ENCODE measurements at regions not wholly inside any gene's neighbourhood (a gene's known extent, or its start where the extent isn't known, plus 50 kb on each side); places are given as distances from the start of the nearest gene placed in this dataset.

DNA sequence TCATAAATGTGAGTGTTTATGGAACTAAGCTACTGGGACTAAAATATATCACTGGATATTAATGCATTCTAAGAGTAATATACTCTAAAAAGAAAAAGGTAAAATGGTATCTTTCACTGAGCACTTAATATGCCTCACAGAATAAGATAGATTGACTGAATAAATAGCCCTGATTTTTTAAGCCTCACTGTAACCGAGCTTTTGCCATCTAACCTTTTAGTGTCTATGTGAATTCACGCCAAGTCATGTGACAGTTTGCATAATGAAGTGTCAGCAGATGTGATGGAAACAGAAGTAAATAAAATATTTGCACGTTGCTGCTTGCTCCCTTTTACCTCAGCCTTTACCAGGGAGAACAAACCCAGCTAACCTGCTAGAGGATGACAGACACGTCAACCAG is 119.7 kb upstream of the NWD2 start:
- DNase-seq = no peak

- DNase-seq = no peak
These were observed 118.5 kb upstream of the NWD2 start for GRCh38 chr4:37126051-37126450.

DNA sequence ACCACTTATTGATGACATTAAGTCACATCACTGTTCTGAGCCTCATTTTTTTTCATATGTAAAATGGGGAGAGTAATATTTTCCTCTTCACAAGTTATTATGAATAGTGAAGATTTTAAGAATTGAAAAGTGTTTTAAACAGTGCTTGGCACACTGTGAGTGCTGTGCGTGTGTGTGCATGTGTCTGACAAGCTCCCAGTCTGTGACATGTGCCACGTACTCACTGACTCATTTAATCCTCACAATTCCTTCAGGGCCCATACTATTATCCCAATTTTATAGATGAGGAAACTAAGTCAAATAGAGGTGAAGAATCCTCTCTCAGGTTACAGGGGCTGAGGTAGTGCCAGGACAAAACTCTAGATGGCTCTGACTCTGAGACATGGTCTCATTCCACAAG is 114.1 kb upstream of the NWD2 start:
- DNase-seq = no peak

DNA sequence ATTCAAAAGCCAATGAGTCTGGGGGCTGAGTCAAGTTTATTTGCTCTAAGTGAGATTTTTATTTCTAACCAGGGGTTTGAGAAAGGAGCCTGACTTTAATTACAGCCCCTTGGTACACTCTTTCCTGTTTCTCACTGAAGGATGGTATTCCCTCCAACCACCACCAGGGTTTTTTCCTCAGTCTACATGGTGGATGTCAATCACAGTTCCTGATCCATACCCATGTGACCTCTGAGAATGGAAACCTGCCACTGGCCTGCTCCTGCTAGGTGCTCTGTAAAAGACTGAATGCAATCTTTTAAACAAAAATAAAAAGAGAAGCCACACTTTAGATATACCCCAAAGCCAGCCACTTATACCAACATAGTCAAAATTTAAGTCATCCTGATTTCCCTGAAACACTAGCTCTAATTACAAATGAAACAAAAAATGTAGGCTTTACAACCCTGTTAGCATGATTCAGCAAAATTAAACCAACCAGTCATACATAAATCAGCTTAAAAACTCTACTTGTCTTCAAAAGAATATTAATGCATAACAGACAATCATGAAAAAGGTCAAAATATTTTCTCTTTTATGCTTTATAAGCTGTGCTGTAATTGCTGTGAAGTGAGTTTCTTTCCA is 112.1 kb upstream of the NWD2 start:
- no peak for DNase-seq

DNA sequence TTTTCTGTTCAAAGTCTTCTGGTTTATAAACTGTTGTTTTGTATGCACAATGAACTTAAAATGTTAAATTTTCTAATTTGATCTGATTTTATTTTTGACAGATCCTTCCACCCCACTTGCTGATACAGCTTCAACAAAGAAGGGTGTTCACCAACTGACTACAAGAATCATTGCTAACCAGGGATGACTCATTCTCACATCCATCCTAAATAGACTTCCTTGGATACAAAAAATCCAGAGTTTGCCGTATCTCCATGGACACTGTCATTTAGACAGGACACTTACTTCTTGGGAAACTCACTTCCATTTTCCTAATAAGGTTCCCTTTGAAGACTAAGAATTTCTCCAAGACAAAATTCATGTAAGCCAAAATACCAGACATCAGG is 111.6 kb upstream of the NWD2 start:
- no peak for DNase-seq

- DNase-seq = no peak
These were observed 106.4 kb upstream of the NWD2 start for GRCh38 chr4:37138019-37138653.

DNA sequence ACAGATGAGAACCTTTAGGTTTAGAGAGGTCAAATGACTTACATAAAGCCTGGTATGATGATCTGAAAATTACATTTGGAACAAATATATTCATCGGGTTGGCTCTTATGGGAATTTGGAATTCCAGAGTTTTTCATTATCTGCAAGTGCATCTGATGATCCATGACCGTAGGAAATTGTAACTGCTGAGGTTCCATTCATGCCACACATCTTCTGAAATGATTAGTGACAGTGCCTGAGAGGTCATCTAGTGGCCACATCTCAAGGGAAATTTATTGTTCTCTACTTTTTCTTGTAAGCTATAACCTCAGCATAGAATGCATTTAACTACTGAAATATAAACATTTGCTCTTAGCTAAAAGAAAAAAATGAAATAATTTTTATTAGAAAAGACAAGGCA is 105.8 kb upstream of the NWD2 start:
- DNase-seq = no peak

DNA sequence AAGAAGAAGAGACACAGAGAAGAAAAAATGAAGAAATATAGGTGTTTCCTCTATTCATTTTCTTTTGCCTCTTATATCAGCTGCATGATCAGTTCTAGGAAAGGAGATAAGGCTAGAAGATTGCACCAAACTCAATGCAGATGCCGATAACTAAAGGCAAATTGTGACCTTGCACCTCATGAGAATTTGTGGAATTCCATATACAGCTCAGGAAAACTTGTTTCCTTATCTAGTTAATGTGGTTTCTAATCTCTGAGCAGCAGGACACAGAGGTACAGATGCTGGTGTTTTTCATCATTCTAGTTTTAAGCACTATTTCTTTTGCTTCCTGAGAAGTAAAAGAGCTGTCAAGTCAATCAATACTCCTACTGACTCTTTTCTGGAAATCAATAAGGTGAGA is 104.6 kb upstream of the NWD2 start:
- no peak for DNase-seq

DNA sequence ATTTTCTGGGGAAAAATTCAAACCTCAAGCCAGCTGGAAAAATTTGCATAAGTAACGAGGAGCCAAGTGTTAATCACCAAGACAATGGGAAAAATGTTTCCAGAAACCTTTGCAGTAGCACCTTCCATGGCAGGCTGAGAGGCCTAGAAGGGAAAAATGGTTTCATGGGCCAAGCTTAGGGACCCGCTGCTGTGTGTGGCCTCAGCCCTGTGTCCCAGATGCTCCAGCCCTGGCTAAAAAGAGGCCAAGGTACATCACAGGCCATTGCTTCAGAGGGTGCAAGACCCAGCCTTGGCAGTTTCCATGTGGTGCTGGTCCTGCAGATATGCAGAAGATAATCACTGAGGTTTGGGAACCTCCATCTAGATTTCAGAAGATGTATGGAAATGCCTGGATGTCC is 98.3 kb upstream of the NWD2 start:
- no peak for DNase-seq

DNA sequence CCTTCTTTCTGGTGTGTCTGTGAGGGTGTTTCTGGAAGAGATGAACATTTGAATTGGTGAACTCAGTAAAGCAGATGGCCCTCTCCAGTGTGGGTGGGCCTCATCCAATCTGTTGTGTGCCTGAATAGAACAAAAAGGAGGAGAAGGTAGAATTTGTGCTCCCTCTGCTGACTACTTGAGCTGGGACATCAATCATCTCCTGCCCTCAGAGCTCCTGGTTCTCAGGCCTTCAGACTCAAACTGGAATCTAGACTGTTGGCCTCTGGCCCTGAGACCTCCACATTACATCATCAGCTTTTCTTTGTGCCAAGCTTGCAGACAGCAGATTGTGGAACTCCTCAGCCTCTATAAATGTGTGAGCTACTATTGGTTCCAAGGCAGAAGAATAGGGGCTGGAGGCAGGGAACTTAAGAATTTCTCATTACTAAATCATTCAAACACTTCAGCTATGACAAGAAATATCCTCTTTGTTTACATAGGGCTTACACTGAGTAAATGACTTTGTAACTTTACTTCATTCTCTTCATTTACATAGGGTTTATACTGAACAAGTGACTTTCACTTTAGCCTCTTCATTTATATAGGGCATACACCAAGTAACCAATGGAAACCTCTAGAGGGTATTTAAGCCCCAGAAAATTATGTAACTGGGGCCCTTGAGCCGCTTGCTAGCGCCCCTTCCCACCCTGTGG is 86.9 kb upstream of the NWD2 start:
- DNase-seq = no peak

- DNase-seq = no peak
These were observed 83.9 kb upstream of the NWD2 start for GRCh38 chr4:37160653-37161052.

DNA sequence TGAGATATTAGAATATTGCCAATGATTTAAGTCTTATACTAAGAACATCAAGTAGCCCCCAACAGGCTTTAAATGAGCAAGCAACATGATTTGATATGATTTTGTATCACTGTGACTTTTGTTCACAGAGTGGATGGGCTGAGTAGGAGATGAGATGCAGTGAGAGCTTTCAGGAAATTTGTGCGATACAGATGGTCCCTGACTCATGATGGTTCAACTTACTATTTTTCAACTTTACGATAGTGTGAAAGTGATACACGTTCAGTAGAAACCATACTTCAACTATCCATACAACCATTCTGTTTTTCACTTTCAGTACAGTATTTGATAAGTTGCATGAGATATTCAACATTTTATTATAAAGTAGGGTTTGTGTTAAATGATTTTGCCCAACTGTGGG is 78.7 kb upstream of the NWD2 start:
- DNase-seq = no peak

DNA sequence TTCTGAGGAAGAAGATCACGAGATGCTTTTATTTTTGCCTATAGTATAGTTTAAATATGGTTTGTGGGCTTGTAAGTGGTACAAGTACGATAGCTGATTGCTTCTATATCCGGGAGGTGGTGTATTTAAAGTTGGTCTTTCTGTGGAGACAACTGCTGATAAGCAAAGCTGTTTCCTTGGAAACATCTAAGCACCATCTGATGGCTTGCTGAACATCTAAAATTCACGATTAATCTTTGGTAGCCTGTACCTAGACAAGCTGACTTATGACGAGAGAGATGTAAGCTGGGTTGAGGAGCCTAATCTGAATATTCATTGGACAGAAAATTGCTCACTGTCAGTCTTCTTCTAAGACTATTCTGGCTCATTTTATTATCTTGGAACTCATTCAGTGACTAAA is 74.6 kb upstream of the NWD2 start:
- DNase-seq = no peak

DNA sequence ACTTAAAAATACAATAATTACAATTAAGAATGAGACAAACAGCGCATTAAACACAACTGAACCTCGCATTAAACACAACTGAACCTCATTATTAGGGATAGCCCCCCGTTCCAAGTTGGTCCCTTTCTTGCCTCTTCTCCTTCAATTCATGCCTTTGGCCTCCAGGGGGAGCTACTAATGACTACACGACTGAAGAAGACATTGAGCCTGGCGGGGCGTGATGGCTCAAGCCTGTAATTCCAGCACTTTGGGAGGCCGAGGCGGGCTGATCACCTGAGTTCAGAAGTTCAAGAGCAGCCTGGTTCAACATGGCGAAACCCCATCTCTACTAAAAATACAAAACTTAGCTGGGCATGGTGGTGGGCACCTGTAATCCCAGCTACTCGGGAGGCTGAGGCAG is 56.4 kb upstream of the NWD2 start:
- DNase-seq = no peak
